Type B pancreatic cell (in vitro differentiated cells): ENCODE measurements at regions not wholly inside any gene's neighbourhood (a gene's known extent, or its start where the extent isn't known, plus 50 kb on each side); places are given as distances from the start of the nearest gene placed in this dataset.

Source experiments
- DNase-seq: peaks from one replicate; pipeline ENCODE4 v3.0.0; 2021; ENCODE audit warnings: mixed read lengths; ENCODE audit not compliant: unreplicated experiment; ENCODE audit errors: extremely low spot score
- H3K27ac Mint-ChIP-seq: 2 replicates; pipeline ENCODE4 v1.8.0; 2021; ENCODE audit warnings: mild to moderate bottlenecking, mixed read lengths
- H3K27me3 Mint-ChIP-seq: 2 replicates; pipeline ENCODE4 v1.8.0; 2021; ENCODE audit warnings: mixed read lengths
- H3K36me3 Mint-ChIP-seq: 2 replicates; pipeline ENCODE4 v1.8.0; 2021; ENCODE audit warnings: mixed read lengths
- H3K4me1 Mint-ChIP-seq: one replicate; pipeline ENCODE4 v1.8.0; 2021; ENCODE audit warnings: mixed read lengths; ENCODE audit not compliant: unreplicated experiment
- H3K4me3 Mint-ChIP-seq: 2 replicates; pipeline ENCODE4 v1.8.0; 2021; ENCODE audit warnings: mild to moderate bottlenecking, mixed read lengths
- H3K9me3 Mint-ChIP-seq: 2 replicates; pipeline ENCODE4 v1.8.0; 2021; ENCODE audit warnings: mixed read lengths
- CTCF ChIP-seq: fragments of 200-600 bp; sonication (generic); conservative IDR thresholded peaks from 2 replicates; pipeline ENCODE4 v1.5.0; 2021; ENCODE audit warnings: antibody characterized with exemption, mild to moderate bottlenecking

GRCh38 chr5:117587111-117587510 is 1012.5 kb upstream of the SEMA6A start:
- TF ChIP-seq CTCF: no peak
- H3K4me1 Mint-ChIP-seq: no peaks in the 10 kb centered on the region
- peaks cover 5% of the 10 kb centered on the region for H3K9me3 Mint-ChIP-seq

GRCh38 chr5:117568622-117569021 is 994.0 kb upstream of the SEMA6A start:
- no peak for DNase-seq
- Mint-ChIP-seq H3K36me3 (no peaks in the 10 kb centered on the region), H3K27me3 (no peaks in the 10 kb centered on the region), H3K9me3 (no peaks in the 10 kb centered on the region), H3K4me1 (no peaks in the 10 kb centered on the region), H3K27ac (no peak overlapping the region), H3K4me3 (no peak overlapping the region)
- no peak for TF ChIP-seq CTCF

More at GRCh38 chr5:117587111-117587510, 1012.5 kb upstream of the SEMA6A start:
- Mint-ChIP-seq H3K4me3 (no peak overlapping the region), H3K27me3 (no peaks in the 10 kb centered on the region), H3K36me3 (no peaks in the 10 kb centered on the region), H3K27ac (no peak overlapping the region)
- DNase-seq: no peak

GRCh38 chr5:117568126-117568525 is 993.5 kb upstream of the SEMA6A start:
- DNase-seq: no peak
- no peak overlapping the region for H3K27ac Mint-ChIP-seq
- no peaks in the 10 kb centered on the region for H3K4me1 Mint-ChIP-seq
- no peaks in the 10 kb centered on the region for H3K27me3 Mint-ChIP-seq
- H3K36me3 Mint-ChIP-seq: no peaks in the 10 kb centered on the region
- no peak overlapping the region for H3K4me3 Mint-ChIP-seq
- H3K9me3 Mint-ChIP-seq: no peaks in the 10 kb centered on the region
- no peak for TF ChIP-seq CTCF

- Mint-ChIP-seq H3K4me3 (no peak overlapping the region), H3K9me3 (no peaks in the 10 kb centered on the region), H3K36me3 (no peaks in the 10 kb centered on the region), H3K27me3 (no peaks in the 10 kb centered on the region), H3K27ac (no peak overlapping the region), H3K4me1 (peaks cover 8% of the 10 kb centered on the region)
- DNase-seq: no peak
- TF ChIP-seq CTCF: no peak
Observed at GRCh38 chr5:117562647-117563046, 988.0 kb upstream of the SEMA6A start.

- TF ChIP-seq CTCF: no peak
- peaks cover 8% of the 10 kb centered on the region for H3K4me1 Mint-ChIP-seq
- no peaks in the 10 kb centered on the region for H3K36me3 Mint-ChIP-seq
- H3K27me3 Mint-ChIP-seq: no peaks in the 10 kb centered on the region
- H3K27ac Mint-ChIP-seq: no peak overlapping the region
- no peaks in the 10 kb centered on the region for H3K9me3 Mint-ChIP-seq
- no peak for DNase-seq
- no peak overlapping the region for H3K4me3 Mint-ChIP-seq
Observed at GRCh38 chr5:117561531-117561930, 986.9 kb upstream of the SEMA6A start.
